A673 (cell line): ENCODE measurements at regions not wholly inside any gene's neighbourhood (a gene's known extent, or its start where the extent isn't known, plus 50 kb on each side); places are given as distances from the start of the nearest gene placed in this dataset.
A peak's percentile ranks its signal among the peaks of the same experiment; 100 is the strongest.

Experiments used
- BruUV-seq: library from RNA; stranded (reverse); fragments of 400-500 nt; replicated peaks from 2 replicates; lab custom pipeline; 2021; lab: Mats Ljungman, UMichigan
- CTCF ChIA-PET: fragments of 300-600 bp; sonication (Branson Sonifier 250); formaldehyde crosslinking; loops from one replicate; lab custom pipeline; 2022; ENCODE audit warnings: antibody characterized with exemption; lab: Charles Lee
- POLR2A ChIA-PET: fragments of 300-600 bp; sonication (Branson Sonifier 250); formaldehyde crosslinking; loops from one replicate; lab custom pipeline; 2022; ENCODE audit warnings: antibody characterized with exemption; ENCODE audit not compliant: low non-redundant PET; lab: Charles Lee
- DNase-seq: peaks from one replicate; pipeline ENCODE4 v3.0.0-alpha.2; 2015; ENCODE audit warnings: low spot score
- H3K27ac ChIP-seq: fragments of 200-600 bp; sonication (generic); 2 replicates; pipeline ENCODE4 v1.5.1; 2016; ENCODE audit warnings: mixed run types, low read depth, mild to moderate bottlenecking, mixed read lengths, antibody characterized with exemption, low read length; ENCODE audit not compliant: poor library complexity, severe bottlenecking
- H3K27me3 ChIP-seq: fragments of 200-600 bp; sonication (generic); replicated peaks from 2 replicates; pipeline ENCODE4 v1.6.1; 2017; ENCODE audit warnings: mixed run types, low read depth, mild to moderate bottlenecking, mixed read lengths, antibody characterized with exemption, low read length; ENCODE audit not compliant: insufficient read depth, poor library complexity
- H3K36me3 ChIP-seq: fragments of 200-600 bp; sonication (generic); 2 replicates; pipeline ENCODE4 v1.6.1; 2016; ENCODE audit warnings: mixed run types, mild to moderate bottlenecking, mixed read lengths, antibody characterized with exemption, low read length; ENCODE audit not compliant: insufficient read depth, poor library complexity, severe bottlenecking
- H3K4me1 ChIP-seq: fragments of 200-600 bp; sonication (generic); 2 replicates; pipeline ENCODE4 v1.6.1; 2017; ENCODE audit warnings: mixed run types, mild to moderate bottlenecking, mixed read lengths, antibody characterized with exemption, low read length; ENCODE audit not compliant: insufficient read depth, poor library complexity, severe bottlenecking
- H3K4me3 ChIP-seq: fragments of 200-600 bp; sonication (generic); 2 replicates; pipeline ENCODE4 v1.5.1; 2016; ENCODE audit warnings: low read depth, mixed run types, mild to moderate bottlenecking, mixed read lengths, low read length; ENCODE audit not compliant: poor library complexity, severe bottlenecking
- H3K9me3 ChIP-seq: fragments of 200-600 bp; sonication (generic); 2 replicates; pipeline ENCODE4 v1.6.1; 2016; ENCODE audit warnings: mixed run types, low read depth, mild to moderate bottlenecking, mixed read lengths, antibody characterized with exemption, low read length; ENCODE audit not compliant: poor library complexity, severe bottlenecking
- EZH2 ChIP-seq: fragments of 200-600 bp; sonication (generic); IDR thresholded peaks from 2 replicates; pipeline ENCODE4 v1.6.1; 2017; ENCODE audit warnings: borderline replicate concordance, low read depth, mild to moderate bottlenecking, mixed read lengths, antibody characterized with exemption, low read length; ENCODE audit not compliant: poor library complexity, severe bottlenecking
- intact Hi-C: fragments of 100-400 bp; cut with micrococcal nuclease; formaldehyde crosslinking; loops from one replicate; pipeline ENCODE4 v1.10.0; 2022; ENCODE audit not compliant: unreplicated experiment
- TF ChIP-seq, protein P1 (sequence below): fragments of 300-800, 200-600 bp; sonication (generic); conservative IDR thresholded peaks from 2 replicates; pipeline ENCODE4 v1.5.1; 2017; ENCODE audit warnings: low read depth, mild to moderate bottlenecking, antibody characterized with exemption, low read length, moderate library complexity, mixed read lengths

- H3K9me3 ChIP-seq, result no peaks in the 10 kb centered on the region
- TF ChIP-seq EZH2, result no peak
- TF ChIP-seq, protein P1, sequence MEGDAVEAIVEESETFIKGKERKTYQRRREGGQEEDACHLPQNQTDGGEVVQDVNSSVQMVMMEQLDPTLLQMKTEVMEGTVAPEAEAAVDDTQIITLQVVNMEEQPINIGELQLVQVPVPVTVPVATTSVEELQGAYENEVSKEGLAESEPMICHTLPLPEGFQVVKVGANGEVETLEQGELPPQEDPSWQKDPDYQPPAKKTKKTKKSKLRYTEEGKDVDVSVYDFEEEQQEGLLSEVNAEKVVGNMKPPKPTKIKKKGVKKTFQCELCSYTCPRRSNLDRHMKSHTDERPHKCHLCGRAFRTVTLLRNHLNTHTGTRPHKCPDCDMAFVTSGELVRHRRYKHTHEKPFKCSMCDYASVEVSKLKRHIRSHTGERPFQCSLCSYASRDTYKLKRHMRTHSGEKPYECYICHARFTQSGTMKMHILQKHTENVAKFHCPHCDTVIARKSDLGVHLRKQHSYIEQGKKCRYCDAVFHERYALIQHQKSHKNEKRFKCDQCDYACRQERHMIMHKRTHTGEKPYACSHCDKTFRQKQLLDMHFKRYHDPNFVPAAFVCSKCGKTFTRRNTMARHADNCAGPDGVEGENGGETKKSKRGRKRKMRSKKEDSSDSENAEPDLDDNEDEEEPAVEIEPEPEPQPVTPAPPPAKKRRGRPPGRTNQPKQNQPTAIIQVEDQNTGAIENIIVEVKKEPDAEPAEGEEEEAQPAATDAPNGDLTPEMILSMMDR, result no peak
- H3K36me3 ChIP-seq, result no peaks in the 10 kb centered on the region
- BruUV-seq, result no TSS peak
- no peaks in the 10 kb centered on the region for H3K27me3 ChIP-seq
- no peak overlapping the region for H3K4me3 ChIP-seq
- no peak for DNase-seq
- ChIA-PET CTCF (no interaction called here), POLR2A (no interaction called here)
- no peak overlapping the region for H3K27ac ChIP-seq
- no peaks in the 10 kb centered on the region for H3K4me1 ChIP-seq
- intact Hi-C loops, result no loop called here
Observed at GRCh38 chr2:185318271-185318724, 420.3 kb upstream of the FSIP2 start.

GRCh38 chr2:185335879-185336278 is 402.7 kb upstream of the FSIP2 start:
- Histone ChIP-seq H3K4me3 (no peak overlapping the region), H3K4me1 (no peaks in the 10 kb centered on the region), H3K27me3 (no peaks in the 10 kb centered on the region), H3K9me3 (no peaks in the 10 kb centered on the region), H3K36me3 (no peaks in the 10 kb centered on the region), H3K27ac (no peak overlapping the region)
- peak; percentile 2 for DNase-seq
- no peak for TF ChIP-seq EZH2
- intact Hi-C loops, result no loop called here
- BruUV-seq, result no TSS peak
- ChIA-PET CTCF (no interaction called here), POLR2A (no interaction called here)

GRCh38 chr2:185337033-185337432 is 401.6 kb upstream of the FSIP2 start:
- Histone ChIP-seq H3K9me3 (no peaks in the 10 kb centered on the region), H3K4me3 (no peak overlapping the region), H3K27me3 (no peaks in the 10 kb centered on the region), H3K36me3 (no peaks in the 10 kb centered on the region), H3K27ac (no peak overlapping the region), H3K4me1 (no peaks in the 10 kb centered on the region)
- DNase-seq, result no peak
- CTCF ChIA-PET, result no interaction called here
- BruUV-seq, result no TSS peak
- POLR2A ChIA-PET, result no interaction called here
- intact Hi-C loops, result no loop called here
- TF ChIP-seq, protein P1, result no peak
- TF ChIP-seq EZH2, result no peak

GRCh38 chr2:185338104-185338503 is 400.5 kb upstream of the FSIP2 start:
- BruUV-seq, result no TSS peak
- H3K4me3 ChIP-seq, result no peak overlapping the region
- no peaks in the 10 kb centered on the region for H3K36me3 ChIP-seq
- H3K4me1 ChIP-seq, result no peaks in the 10 kb centered on the region
- no peaks in the 10 kb centered on the region for H3K27me3 ChIP-seq
- POLR2A ChIA-PET, result no interaction called here
- intact Hi-C loops, result no loop called here
- no peak for TF ChIP-seq EZH2
- TF ChIP-seq, protein P1, result no peak
- no peak for DNase-seq
- H3K27ac ChIP-seq, result no peak overlapping the region
- CTCF ChIA-PET, result no interaction called here
- no peaks in the 10 kb centered on the region for H3K9me3 ChIP-seq
